ENCODE measurements at regions not wholly inside any gene's neighbourhood (a gene's known extent, or its start where the extent isn't known, plus 50 kb on each side); places are given as distances from the start of the nearest gene placed in this dataset.

DNA sequence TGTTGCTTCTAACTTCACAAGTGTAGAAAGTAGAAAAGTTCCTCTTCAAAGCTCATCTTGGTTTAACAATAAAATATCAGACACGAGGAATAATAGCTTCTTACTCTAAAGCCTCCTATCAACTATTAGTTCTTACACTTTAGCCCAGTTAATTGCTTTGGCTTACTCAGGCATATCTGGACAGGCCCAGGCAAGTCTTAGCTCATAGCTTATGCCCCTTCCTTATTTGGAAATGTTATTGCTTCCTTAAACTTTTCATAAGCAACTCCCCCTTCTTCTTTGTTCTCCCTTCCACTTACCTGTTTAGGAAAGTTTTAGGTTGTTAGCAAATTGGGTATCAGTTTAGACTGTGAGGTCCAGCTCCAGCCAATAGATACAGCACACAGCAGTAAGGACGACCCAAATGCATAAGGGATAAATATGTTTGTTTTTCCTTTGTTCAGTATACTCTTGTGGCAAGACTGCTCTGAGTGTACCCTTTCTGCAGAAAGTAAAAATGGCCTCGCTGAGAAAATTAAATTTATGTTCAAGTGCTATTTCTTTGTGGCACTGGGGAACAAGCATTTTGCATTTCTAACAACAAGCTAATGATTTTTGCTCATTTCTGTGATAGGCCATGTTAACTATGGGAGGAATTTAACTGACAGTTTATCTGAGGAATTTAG, 162.1 kb downstream of the SMC2 start:
- Histone ChIP-seq H3K27ac (ENCODE audit: low read length) (no peak overlapping the region), H3K27me3 (ENCODE audit: control insufficient read depth, insufficient read depth, low read length) (no peaks in the 10 kb centered on the region), H3K4me3 (ENCODE audit: low read depth in 2 of 2, low read length in 2 of 2) (no peak overlapping the region), H3K36me3 (ENCODE audit: control insufficient read depth, insufficient read depth, low read length) (no peaks in the 10 kb centered on the region), H3K9me3 (ENCODE audit: control insufficient read depth, insufficient read depth, low read depth, low read length) (no peaks in the 10 kb centered on the region), H3K4me1 (ENCODE audit: control insufficient read depth, insufficient read depth, low read length) (no peaks in the 10 kb centered on the region)
- DNase-seq (ENCODE audit: low read depth, low spot score) (no peak), ATAC-seq (no peak)
- intact Hi-C loops (cut with micrococcal nuclease; ENCODE audit: unreplicated experiment) (no loop called here), in situ Hi-C loops (cut with HindIII; ENCODE audit: low pct_unique_long_range_greater_than_20kb, low sequenced_read_pairs) (no loop called here)
- no TSS peak for BruUV-seq (replicated peaks)
- no peak for TF ChIP-seq POLR2AphosphoS5 (IDR thresholded peaks at IDR 0.05; ENCODE audit: low read depth, low read length)
- TF ChIP-seq, protein P1, sequence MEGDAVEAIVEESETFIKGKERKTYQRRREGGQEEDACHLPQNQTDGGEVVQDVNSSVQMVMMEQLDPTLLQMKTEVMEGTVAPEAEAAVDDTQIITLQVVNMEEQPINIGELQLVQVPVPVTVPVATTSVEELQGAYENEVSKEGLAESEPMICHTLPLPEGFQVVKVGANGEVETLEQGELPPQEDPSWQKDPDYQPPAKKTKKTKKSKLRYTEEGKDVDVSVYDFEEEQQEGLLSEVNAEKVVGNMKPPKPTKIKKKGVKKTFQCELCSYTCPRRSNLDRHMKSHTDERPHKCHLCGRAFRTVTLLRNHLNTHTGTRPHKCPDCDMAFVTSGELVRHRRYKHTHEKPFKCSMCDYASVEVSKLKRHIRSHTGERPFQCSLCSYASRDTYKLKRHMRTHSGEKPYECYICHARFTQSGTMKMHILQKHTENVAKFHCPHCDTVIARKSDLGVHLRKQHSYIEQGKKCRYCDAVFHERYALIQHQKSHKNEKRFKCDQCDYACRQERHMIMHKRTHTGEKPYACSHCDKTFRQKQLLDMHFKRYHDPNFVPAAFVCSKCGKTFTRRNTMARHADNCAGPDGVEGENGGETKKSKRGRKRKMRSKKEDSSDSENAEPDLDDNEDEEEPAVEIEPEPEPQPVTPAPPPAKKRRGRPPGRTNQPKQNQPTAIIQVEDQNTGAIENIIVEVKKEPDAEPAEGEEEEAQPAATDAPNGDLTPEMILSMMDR (IDR thresholded peaks at IDR 0.05) = no peak
- TF ChIP-seq TCF7L2 (IDR thresholded peaks at IDR 0.05; ENCODE audit: low read depth, low read length) = no peak
- no peak for TF ChIP-seq SIN3A (IDR thresholded peaks at IDR 0.05; ENCODE audit: borderline replicate concordance, insufficient read depth, low read depth, low read length)
- TF ChIP-seq, protein P2, sequence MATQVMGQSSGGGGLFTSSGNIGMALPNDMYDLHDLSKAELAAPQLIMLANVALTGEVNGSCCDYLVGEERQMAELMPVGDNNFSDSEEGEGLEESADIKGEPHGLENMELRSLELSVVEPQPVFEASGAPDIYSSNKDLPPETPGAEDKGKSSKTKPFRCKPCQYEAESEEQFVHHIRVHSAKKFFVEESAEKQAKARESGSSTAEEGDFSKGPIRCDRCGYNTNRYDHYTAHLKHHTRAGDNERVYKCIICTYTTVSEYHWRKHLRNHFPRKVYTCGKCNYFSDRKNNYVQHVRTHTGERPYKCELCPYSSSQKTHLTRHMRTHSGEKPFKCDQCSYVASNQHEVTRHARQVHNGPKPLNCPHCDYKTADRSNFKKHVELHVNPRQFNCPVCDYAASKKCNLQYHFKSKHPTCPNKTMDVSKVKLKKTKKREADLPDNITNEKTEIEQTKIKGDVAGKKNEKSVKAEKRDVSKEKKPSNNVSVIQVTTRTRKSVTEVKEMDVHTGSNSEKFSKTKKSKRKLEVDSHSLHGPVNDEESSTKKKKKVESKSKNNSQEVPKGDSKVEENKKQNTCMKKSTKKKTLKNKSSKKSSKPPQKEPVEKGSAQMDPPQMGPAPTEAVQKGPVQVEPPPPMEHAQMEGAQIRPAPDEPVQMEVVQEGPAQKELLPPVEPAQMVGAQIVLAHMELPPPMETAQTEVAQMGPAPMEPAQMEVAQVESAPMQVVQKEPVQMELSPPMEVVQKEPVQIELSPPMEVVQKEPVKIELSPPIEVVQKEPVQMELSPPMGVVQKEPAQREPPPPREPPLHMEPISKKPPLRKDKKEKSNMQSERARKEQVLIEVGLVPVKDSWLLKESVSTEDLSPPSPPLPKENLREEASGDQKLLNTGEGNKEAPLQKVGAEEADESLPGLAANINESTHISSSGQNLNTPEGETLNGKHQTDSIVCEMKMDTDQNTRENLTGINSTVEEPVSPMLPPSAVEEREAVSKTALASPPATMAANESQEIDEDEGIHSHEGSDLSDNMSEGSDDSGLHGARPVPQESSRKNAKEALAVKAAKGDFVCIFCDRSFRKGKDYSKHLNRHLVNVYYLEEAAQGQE (IDR thresholded peaks at IDR 0.05; ENCODE audit: insufficient read depth in 1 of 2, low read depth in 2 of 2, low read length in 1 of 2) = no peak
- ChIA-PET POLR2A (interaction anchor here (0.6 kb wide), 1 partner anchor 415 kb away, joined by 3 read pairs; no protein-coding TSS in a partner anchor), CTCF (no interaction called here)

DNA sequence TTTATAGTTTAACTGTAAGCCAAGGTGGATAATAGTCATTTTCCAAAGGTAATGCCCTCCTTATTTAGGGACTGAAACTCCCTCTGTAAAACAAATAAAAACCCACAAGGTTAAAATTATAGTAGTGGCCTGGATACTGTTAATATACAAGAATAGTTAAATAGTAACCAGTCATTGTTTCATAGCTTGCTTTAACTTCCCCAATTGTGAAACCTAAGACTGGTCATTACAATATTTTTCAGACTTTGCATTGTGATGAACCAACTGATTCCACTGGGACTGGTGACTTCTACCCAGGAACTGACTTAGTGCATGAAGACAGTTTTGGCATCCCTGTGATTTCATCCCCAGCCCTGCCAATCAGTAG, 162.6 kb downstream of the SMC2 start:
- POLR2A ChIA-PET = interaction anchor here (0.6 kb wide), 1 partner anchor 415 kb away, joined by 3 read pairs; no protein-coding TSS in a partner anchor
- Histone ChIP-seq H3K27ac (ENCODE audit: low read length) (no peak overlapping the region), H3K4me1 (ENCODE audit: control insufficient read depth, insufficient read depth, low read length) (no peaks in the 10 kb centered on the region), H3K4me3 (ENCODE audit: low read depth in 2 of 2, low read length in 2 of 2) (no peak overlapping the region), H3K9me3 (ENCODE audit: control insufficient read depth, insufficient read depth, low read depth, low read length) (no peaks in the 10 kb centered on the region), H3K27me3 (ENCODE audit: control insufficient read depth, insufficient read depth, low read length) (no peaks in the 10 kb centered on the region), H3K36me3 (ENCODE audit: control insufficient read depth, insufficient read depth, low read length) (no peaks in the 10 kb centered on the region)
- TF ChIP-seq SIN3A (IDR thresholded peaks at IDR 0.05; ENCODE audit: borderline replicate concordance, insufficient read depth, low read depth, low read length) (no peak), POLR2AphosphoS5 (IDR thresholded peaks at IDR 0.05; ENCODE audit: low read depth, low read length) (no peak), TCF7L2 (IDR thresholded peaks at IDR 0.05; ENCODE audit: low read depth, low read length) (no peak)
- TF ChIP-seq, protein P1 (IDR thresholded peaks at IDR 0.05) = no peak
- TF ChIP-seq, protein P2 (IDR thresholded peaks at IDR 0.05; ENCODE audit: insufficient read depth in 1 of 2, low read depth in 2 of 2, low read length in 1 of 2) = no peak
- DNase-seq (ENCODE audit: low read depth, low spot score) (no peak), ATAC-seq (no peak)
- no TSS peak for BruUV-seq (replicated peaks)
- CTCF ChIA-PET = no interaction called here
- in situ Hi-C loops (cut with HindIII; ENCODE audit: low pct_unique_long_range_greater_than_20kb, low sequenced_read_pairs) = no loop called here
- intact Hi-C loops (cut with micrococcal nuclease; ENCODE audit: unreplicated experiment) = no loop called here

All from Panc1 (cell line).